Panc1 (cell line): ENCODE measurements at regions not wholly inside any gene's neighbourhood (a gene's known extent, or its start where the extent isn't known, plus 50 kb on each side); places are given as distances from the start of the nearest gene placed in this dataset.

Source experiments
- CTCF ChIP-seq: fragments of 450-650 bp; IDR thresholded peaks from 2 replicates; pipeline ENCODE4 v1.5.1; 2017; ENCODE audit warnings: mild to moderate bottlenecking
- POLR2AphosphoS5 ChIP-seq: IDR thresholded peaks from 2 replicates; pipeline ENCODE4 v1.6.1; 2012; ENCODE audit warnings: mild to moderate bottlenecking, low read depth, low read length, moderate library complexity
- SIN3A ChIP-seq: IDR thresholded peaks from 2 replicates; pipeline ENCODE4 v1.6.1; 2012; ENCODE audit warnings: low read depth, mild to moderate bottlenecking, low read length, moderate library complexity, borderline replicate concordance; ENCODE audit not compliant: insufficient read depth

- TF ChIP-seq POLR2AphosphoS5 = no peak
- no peak for TF ChIP-seq CTCF
- no peak for TF ChIP-seq SIN3A
Measured at GRCh38 chr13:105962080-105962479, 573.4 kb downstream of the EFNB2 start.
